GM19468 (cell line): ENCODE measurements at regions not wholly inside any gene's neighbourhood (a gene's known extent, or its start where the extent isn't known, plus 50 kb on each side); places are given as distances from the start of the nearest gene placed in this dataset.

Source experiments
- ATAC-seq: cut with Tn5 transposase; IDR thresholded peaks from one replicate; pipeline ENCODE4 v1.9.1; 2021; ENCODE audit warnings: mild to moderate bottlenecking, moderate library complexity, moderate number of reproducible peaks; ENCODE audit not compliant: unreplicated experiment; ENCODE audit errors: extremely low read depth

GRCh38 chr10:43968961-43969360 lies 320.3 kb upstream of the ZNF32 start:
- no peak for ATAC-seq

GRCh38 chr10:43968076-43968475 lies 319.4 kb upstream of the ZNF32 start:
- no peak for ATAC-seq

GRCh38 chr10:43966571-43966965 lies 317.9 kb upstream of the ZNF32 start:
- no peak for ATAC-seq

GRCh38 chr10:43965918-43966570 lies 317.4 kb upstream of the ZNF32 start:
- ATAC-seq, result no peak

GRCh38 chr10:43965033-43965917 lies 316.6 kb upstream of the ZNF32 start:
- ATAC-seq, result no peak

- ATAC-seq, result no peak
Observed at GRCh38 chr10:43964486-43964885, 315.8 kb upstream of the ZNF32 start.

GRCh38 chr10:43963793-43964425 lies 315.2 kb upstream of the ZNF32 start:
- no peak for ATAC-seq

- ATAC-seq, result no peak
Observed at GRCh38 chr10:43963379-43963778, 314.7 kb upstream of the ZNF32 start.

- no peak for ATAC-seq
Observed at GRCh38 chr10:43962346-43963191, 313.9 kb upstream of the ZNF32 start.

- ATAC-seq, result no peak
Observed at GRCh38 chr10:43961523-43962345, 313.1 kb upstream of the ZNF32 start.

GRCh38 chr10:43960981-43961380 lies 312.3 kb upstream of the ZNF32 start:
- ATAC-seq, result no peak

- no peak for ATAC-seq
Observed at GRCh38 chr10:43960477-43960876, 311.8 kb upstream of the ZNF32 start.

- no peak for ATAC-seq
Observed at GRCh38 chr10:43960135-43960415, 311.4 kb upstream of the ZNF32 start.

- ATAC-seq, result no peak
Observed at GRCh38 chr10:43959364-43960134, 310.9 kb upstream of the ZNF32 start.

- ATAC-seq, result no peak
Observed at GRCh38 chr10:43958964-43959363, 310.3 kb upstream of the ZNF32 start.

- no peak for ATAC-seq
Observed at GRCh38 chr10:43958071-43958432, 309.4 kb upstream of the ZNF32 start.

- no peak for ATAC-seq
Observed at GRCh38 chr10:43957267-43958070, 308.8 kb upstream of the ZNF32 start.

GRCh38 chr10:43955978-43956377 lies 307.3 kb upstream of the ZNF32 start:
- no peak for ATAC-seq
